CD4-positive, alpha-beta memory T cell (primary cell): ENCODE measurements at regions not wholly inside any gene's neighbourhood (a gene's known extent, or its start where the extent isn't known, plus 50 kb on each side); places are given as distances from the start of the nearest gene placed in this dataset.

Experiments used
- CTCF ChIA-PET: fragments of 350-600 bp; sonication (Branson Sonifier 250); formaldehyde crosslinking; loops from one replicate; lab custom pipeline; 2021; ENCODE audit warnings: inconsistent platforms; ENCODE audit not compliant: partially characterized antibody; lab: Charles Lee
- POLR2A ChIA-PET: fragments of 350-600 bp; sonication (Branson Sonifier 250); formaldehyde crosslinking; loops from one replicate; lab custom pipeline; 2021; ENCODE audit not compliant: partially characterized antibody; lab: Charles Lee
- DNase-seq, 5 donors: peaks; one replicate each; pipeline versions ENCODE4 v3.0.0 to v3.0.0-alpha.2; 2020 to 2022; ENCODE audit warnings: mixed read lengths in 1 of 5
- H3K27ac ChIP-seq: one replicate; pipeline ENCODE4 v1.7.0; 2013; ENCODE audit warnings: low read depth, low read length
- H3K27me3 ChIP-seq: 2 replicates; pipeline ENCODE4 v1.7.0; 2013; ENCODE audit warnings: mild to moderate bottlenecking, low read length, moderate library complexity; ENCODE audit not compliant: insufficient read depth
- H3K36me3 ChIP-seq: 2 replicates; pipeline ENCODE4 v1.7.0; 2013; ENCODE audit warnings: mild to moderate bottlenecking, low read length, moderate library complexity; ENCODE audit not compliant: insufficient read depth
- H3K4me1 ChIP-seq: 2 replicates; pipeline ENCODE4 v1.7.0; 2013; ENCODE audit warnings: mild to moderate bottlenecking, low read length, moderate library complexity; ENCODE audit not compliant: insufficient read depth
- H3K4me3 ChIP-seq, 2 donors: one replicate each; pipeline ENCODE4 v1.7.0; 2013; ENCODE audit warnings: low read length in 2 of 2, mild to moderate bottlenecking in 1 of 2
- H3K9me3 ChIP-seq, 2 donors: one replicate each; pipeline ENCODE4 v1.7.0; 2013; ENCODE audit warnings: low read length in 2 of 2, control low read depth in 1 of 2; ENCODE audit not compliant: control insufficient read depth in 1 of 2
- H3K27ac Mint-ChIP-seq, 7 donors: one replicate each; pipeline ENCODE4 v1.8.0; 2020 to 2021; ENCODE audit warnings: mixed read lengths in 7 of 7, mild to moderate bottlenecking in 6 of 7, inconsistent platforms in 3 of 7, moderate library complexity in 3 of 7
- H3K27me3 Mint-ChIP-seq, 2 donors: one replicate each; pipeline ENCODE4 v1.8.0; 2020 to 2021; ENCODE audit warnings: mixed read lengths in 2 of 2
- H3K36me3 Mint-ChIP-seq, 2 donors: one replicate each; pipeline ENCODE4 v1.8.0; 2020 to 2021; ENCODE audit warnings: mixed read lengths in 2 of 2, inconsistent platforms in 1 of 2, mild to moderate bottlenecking in 1 of 2
- H3K4me1 Mint-ChIP-seq, 4 donors: one replicate each; pipeline ENCODE4 v1.8.0; 2020 to 2021; ENCODE audit warnings: mixed read lengths in 4 of 4, mild to moderate bottlenecking in 1 of 4
- H3K4me3 Mint-ChIP-seq, 8 donors: one replicate each; pipeline ENCODE4 v1.8.0; 2020 to 2021; ENCODE audit warnings: mixed read lengths in 8 of 8, mild to moderate bottlenecking in 7 of 8, moderate library complexity in 6 of 8, inconsistent platforms in 3 of 8
- H3K9me3 Mint-ChIP-seq, 8 donors: one replicate each; pipeline ENCODE4 v1.8.0; 2020 to 2021; ENCODE audit warnings: mixed read lengths in 8 of 8, mild to moderate bottlenecking in 5 of 8, inconsistent platforms in 3 of 8, moderate library complexity in 1 of 8
- intact Hi-C: fragments of 100-400 bp; cut with micrococcal nuclease; formaldehyde crosslinking; loops from one replicate; pipeline ENCODE4 v1.15.1; 2023

DNA sequence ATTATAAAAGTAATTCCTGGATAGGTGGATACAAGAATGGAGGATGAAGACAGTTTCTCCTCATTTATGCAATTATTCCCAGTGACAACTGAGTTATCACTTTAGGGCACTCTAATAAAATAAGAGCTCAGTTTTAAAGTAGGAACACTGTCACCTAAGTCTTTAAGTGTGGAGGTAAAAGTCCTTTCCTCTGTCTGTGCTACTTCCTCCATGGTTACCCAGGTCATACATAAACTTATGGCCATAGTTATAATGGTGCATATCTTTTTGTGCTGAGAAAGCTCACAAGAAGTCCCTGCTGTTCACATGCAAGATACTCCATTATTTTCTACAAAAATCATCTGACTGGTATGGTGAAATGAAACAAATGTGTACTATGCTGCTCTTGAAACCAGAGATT is 1093.6 kb downstream of the IGSF11 start:
- no peak overlapping the region for H3K4me3 ChIP-seq
- no peaks in the 10 kb centered on the region for H3K4me1 Mint-ChIP-seq
- H3K4me1 ChIP-seq = no peaks in the 10 kb centered on the region
- H3K9me3 ChIP-seq = no peaks in the 10 kb centered on the region
- CTCF ChIA-PET = interaction anchor here (1.4 kb wide), 1 partner anchor 16 kb away, joined by 4 read pairs; no protein-coding TSS in a partner anchor
- H3K36me3 Mint-ChIP-seq = no peaks in the 10 kb centered on the region
- intact Hi-C loops = no loop called here
- H3K27ac ChIP-seq = no peak overlapping the region
- DNase-seq = no peak
- POLR2A ChIA-PET = no interaction called here
- no peaks in the 10 kb centered on the region for H3K27me3 Mint-ChIP-seq
- H3K9me3 Mint-ChIP-seq = peaks cover 3 to 14% (median 9%) of the 10 kb centered on the region in 8 donors
- no peaks in the 10 kb centered on the region for H3K36me3 ChIP-seq
- H3K27me3 ChIP-seq = no peaks in the 10 kb centered on the region
- no peak overlapping the region for H3K27ac Mint-ChIP-seq
- H3K4me3 Mint-ChIP-seq = no peak overlapping the region

DNA sequence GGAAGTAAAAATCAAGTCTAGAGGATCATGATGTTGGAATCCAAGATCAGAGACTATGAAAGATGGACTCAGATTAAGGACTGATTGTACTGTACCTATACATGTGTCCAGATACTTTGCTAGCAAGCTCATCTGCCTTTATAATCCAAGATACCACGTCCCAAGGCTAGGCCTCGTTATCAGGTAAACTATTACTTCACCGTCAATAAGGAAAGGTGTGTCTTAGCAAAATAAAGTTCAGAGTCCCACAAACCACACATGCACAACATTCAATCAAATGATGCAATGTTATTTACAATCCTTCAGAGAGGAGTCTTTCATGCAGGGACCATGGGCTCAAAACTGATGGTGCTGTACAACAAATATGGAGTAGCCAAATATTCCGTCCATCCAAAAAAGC is 1092.9 kb downstream of the IGSF11 start:
- POLR2A ChIA-PET = no interaction called here

DNA sequence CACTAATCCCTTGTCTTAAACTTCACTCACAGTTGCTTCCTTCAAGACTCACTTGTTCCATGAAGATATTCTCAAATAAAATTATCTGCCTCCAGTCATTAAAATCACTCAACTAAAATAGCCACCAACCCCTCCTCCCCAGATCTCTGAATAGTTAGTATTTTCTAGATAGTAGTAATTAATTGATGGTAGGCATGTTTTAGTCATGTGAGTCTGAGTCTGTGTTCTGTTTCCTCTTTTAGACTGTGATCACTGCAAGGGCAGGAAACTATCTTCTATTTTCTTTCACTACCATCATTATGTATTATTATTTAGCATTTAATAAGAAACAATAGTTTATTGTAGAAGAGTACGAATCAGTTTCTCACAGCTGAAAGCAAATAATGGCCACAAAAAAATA is 1080.5 kb downstream of the IGSF11 start:
- DNase-seq = no peak
- H3K4me1 ChIP-seq = no peaks in the 10 kb centered on the region
- no peaks in the 10 kb centered on the region for H3K36me3 Mint-ChIP-seq
- no peaks in the 10 kb centered on the region for H3K27me3 Mint-ChIP-seq
- H3K9me3 Mint-ChIP-seq = peaks cover 0 to 9% (median 1%) of the 10 kb centered on the region in 8 donors
- H3K9me3 ChIP-seq = no peaks in the 10 kb centered on the region
- intact Hi-C loops = no loop called here
- H3K27me3 ChIP-seq = no peaks in the 10 kb centered on the region
- H3K27ac Mint-ChIP-seq = no peak overlapping the region
- CTCF ChIA-PET = no interaction called here
- H3K4me3 ChIP-seq = no peak overlapping the region
- H3K27ac ChIP-seq = no peak overlapping the region
- H3K4me1 Mint-ChIP-seq = no peaks in the 10 kb centered on the region
- POLR2A ChIA-PET = no interaction called here
- H3K36me3 ChIP-seq = no peaks in the 10 kb centered on the region
- H3K4me3 Mint-ChIP-seq = no peak overlapping the region

More for the DNA sequence above, 1092.9 kb downstream of the IGSF11 start:
- H3K9me3 Mint-ChIP-seq = peaks cover 3 to 14% (median 8%) of the 10 kb centered on the region in 8 donors
- H3K27me3 Mint-ChIP-seq = no peaks in the 10 kb centered on the region
- H3K27ac ChIP-seq = no peak overlapping the region
- no peaks in the 10 kb centered on the region for H3K4me1 Mint-ChIP-seq
- no peak for DNase-seq
- no peaks in the 10 kb centered on the region for H3K36me3 ChIP-seq
- no peak overlapping the region for H3K27ac Mint-ChIP-seq
- no peak overlapping the region for H3K4me3 ChIP-seq
- CTCF ChIA-PET = no interaction called here
- intact Hi-C loops = no loop called here
- no peaks in the 10 kb centered on the region for H3K9me3 ChIP-seq
- H3K36me3 Mint-ChIP-seq = no peaks in the 10 kb centered on the region
- no peaks in the 10 kb centered on the region for H3K27me3 ChIP-seq
- H3K4me1 ChIP-seq = no peaks in the 10 kb centered on the region
- no peak overlapping the region for H3K4me3 Mint-ChIP-seq

DNA sequence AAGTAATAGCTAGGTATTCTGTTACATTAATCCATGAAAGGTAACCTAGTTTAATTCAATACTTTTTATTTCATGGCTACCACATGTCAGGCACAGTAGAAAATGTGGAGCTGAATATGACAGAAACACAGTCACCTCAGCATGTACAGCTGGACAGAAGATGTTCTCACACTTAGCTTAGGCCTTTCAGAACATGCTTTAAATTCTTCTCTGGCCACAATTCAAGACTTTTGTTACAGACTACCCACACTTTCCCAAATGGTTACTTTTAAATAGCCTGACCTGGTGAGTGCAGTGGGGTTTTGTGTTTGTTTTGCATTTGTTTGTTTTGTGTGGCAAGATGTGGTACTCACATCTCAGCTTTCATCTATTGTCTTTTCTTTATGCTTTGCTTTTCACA is 1079.5 kb downstream of the IGSF11 start:
- H3K27me3 Mint-ChIP-seq = no peaks in the 10 kb centered on the region
- intact Hi-C loops = no loop called here
- H3K36me3 ChIP-seq = no peaks in the 10 kb centered on the region
- no peak overlapping the region for H3K27ac Mint-ChIP-seq
- no peaks in the 10 kb centered on the region for H3K9me3 ChIP-seq
- H3K36me3 Mint-ChIP-seq = no peaks in the 10 kb centered on the region
- no peak overlapping the region for H3K4me3 ChIP-seq
- CTCF ChIA-PET = no interaction called here
- DNase-seq = no peak
- no peak overlapping the region for H3K4me3 Mint-ChIP-seq
- no peaks in the 10 kb centered on the region for H3K27me3 ChIP-seq
- no peaks in the 10 kb centered on the region for H3K4me1 Mint-ChIP-seq
- H3K4me1 ChIP-seq = no peaks in the 10 kb centered on the region
- peaks cover 0 to 6% (median 1%) of the 10 kb centered on the region in 8 donors for H3K9me3 Mint-ChIP-seq
- H3K27ac ChIP-seq = no peak overlapping the region
- POLR2A ChIA-PET = no interaction called here

DNA sequence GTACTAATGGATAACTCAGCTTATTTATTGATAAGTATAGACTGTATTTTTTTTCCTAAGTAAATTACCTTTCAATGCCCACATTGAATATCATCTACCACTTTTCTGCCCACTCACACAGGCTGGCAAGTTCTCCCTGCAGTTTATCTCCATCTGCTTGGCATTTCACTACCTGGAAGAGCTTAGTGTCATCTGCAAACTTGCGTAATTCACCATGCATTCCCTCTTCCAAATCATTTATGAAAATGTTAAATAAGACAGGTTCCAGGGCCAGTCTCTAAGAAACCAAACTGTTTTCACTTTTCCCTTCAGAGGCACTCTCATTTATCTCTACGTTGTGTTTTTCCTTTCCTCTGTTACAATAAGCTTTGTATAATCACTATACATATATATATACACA is 1076.6 kb downstream of the IGSF11 start:
- Mint-ChIP-seq H3K27me3 (no peaks in the 10 kb centered on the region), H3K36me3 (no peaks in the 10 kb centered on the region), H3K27ac (no peak overlapping the region), H3K4me1 (no peaks in the 10 kb centered on the region), H3K4me3 (no peak overlapping the region), H3K9me3 (peaks cover 0 to 6% (median 1%) of the 10 kb centered on the region in 8 donors)
- no peak for DNase-seq
- POLR2A ChIA-PET = no interaction called here
- Histone ChIP-seq H3K4me1 (no peaks in the 10 kb centered on the region), H3K27me3 (no peaks in the 10 kb centered on the region), H3K36me3 (no peaks in the 10 kb centered on the region), H3K4me3 (no peak overlapping the region), H3K9me3 (no peaks in the 10 kb centered on the region), H3K27ac (no peak overlapping the region)
- intact Hi-C loops = no loop called here
- CTCF ChIA-PET = no interaction called here

DNA sequence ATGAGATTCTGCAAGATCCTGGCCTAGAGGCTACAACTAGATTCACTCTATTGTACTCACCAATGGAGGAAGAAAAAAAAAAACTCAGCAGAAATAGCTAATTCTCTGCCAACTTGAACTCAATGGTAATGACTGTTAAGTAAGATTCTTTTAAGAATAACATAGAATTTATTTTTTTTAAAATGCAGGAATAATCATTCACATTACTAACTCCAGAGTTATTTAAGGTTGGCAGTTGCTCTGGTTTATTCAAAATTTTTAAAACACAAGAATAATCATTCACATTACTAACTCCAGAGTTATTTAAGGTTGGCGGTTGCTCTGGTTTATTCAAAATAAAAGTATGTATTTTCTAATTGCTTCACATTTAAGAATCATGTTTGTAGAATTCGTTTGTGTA is 1071.9 kb downstream of the IGSF11 start:
- H3K4me3 ChIP-seq = no peak overlapping the region
- Mint-ChIP-seq H3K36me3 (no peaks in the 10 kb centered on the region), H3K4me1 (no peaks in the 10 kb centered on the region), H3K27me3 (no peaks in the 10 kb centered on the region), H3K9me3 (peaks cover 0 to 6% (median 0%) of the 10 kb centered on the region in 8 donors), H3K4me3 (no peak overlapping the region), H3K27ac (no peak overlapping the region)
- CTCF ChIA-PET = no interaction called here
- no peaks in the 10 kb centered on the region for H3K36me3 ChIP-seq
- no peaks in the 10 kb centered on the region for H3K4me1 ChIP-seq
- H3K27ac ChIP-seq = no peak overlapping the region
- DNase-seq = no peak
- no peaks in the 10 kb centered on the region for H3K27me3 ChIP-seq
- intact Hi-C loops = no loop called here
- no peaks in the 10 kb centered on the region for H3K9me3 ChIP-seq
- POLR2A ChIA-PET = no interaction called here

DNA sequence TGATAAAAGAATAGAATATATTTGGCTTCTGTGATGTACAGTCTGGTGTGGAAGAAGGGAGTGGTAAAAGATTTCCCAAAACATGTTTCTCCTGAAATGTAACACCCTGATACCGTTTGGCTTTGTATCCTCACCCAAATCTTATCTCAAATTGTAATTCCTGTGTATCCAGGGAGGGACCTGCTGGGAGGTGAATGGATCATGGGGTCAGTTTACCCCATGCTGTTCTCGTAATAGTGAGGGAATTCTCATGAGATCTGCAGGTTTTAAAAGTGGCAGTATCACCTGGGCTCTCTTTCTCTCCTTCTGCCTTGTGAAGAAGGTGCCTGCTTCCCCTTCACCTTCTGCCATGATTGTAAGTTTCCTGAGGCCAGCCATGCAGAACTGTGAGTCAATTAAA is 1070.8 kb downstream of the IGSF11 start:
- intact Hi-C loops = no loop called here
- POLR2A ChIA-PET = no interaction called here
- no peaks in the 10 kb centered on the region for H3K9me3 ChIP-seq
- H3K27me3 ChIP-seq = no peaks in the 10 kb centered on the region
- no peak overlapping the region for H3K4me3 ChIP-seq
- H3K36me3 Mint-ChIP-seq = no peaks in the 10 kb centered on the region
- no peaks in the 10 kb centered on the region for H3K27me3 Mint-ChIP-seq
- no peak overlapping the region for H3K27ac ChIP-seq
- no peak for DNase-seq
- H3K27ac Mint-ChIP-seq = no peak overlapping the region
- H3K4me3 Mint-ChIP-seq = no peak overlapping the region
- no peaks in the 10 kb centered on the region for H3K4me1 Mint-ChIP-seq
- peaks cover 0 to 4% (median 0%) of the 10 kb centered on the region in 8 donors for H3K9me3 Mint-ChIP-seq
- no peaks in the 10 kb centered on the region for H3K4me1 ChIP-seq
- H3K36me3 ChIP-seq = no peaks in the 10 kb centered on the region
- CTCF ChIA-PET = no interaction called here

DNA sequence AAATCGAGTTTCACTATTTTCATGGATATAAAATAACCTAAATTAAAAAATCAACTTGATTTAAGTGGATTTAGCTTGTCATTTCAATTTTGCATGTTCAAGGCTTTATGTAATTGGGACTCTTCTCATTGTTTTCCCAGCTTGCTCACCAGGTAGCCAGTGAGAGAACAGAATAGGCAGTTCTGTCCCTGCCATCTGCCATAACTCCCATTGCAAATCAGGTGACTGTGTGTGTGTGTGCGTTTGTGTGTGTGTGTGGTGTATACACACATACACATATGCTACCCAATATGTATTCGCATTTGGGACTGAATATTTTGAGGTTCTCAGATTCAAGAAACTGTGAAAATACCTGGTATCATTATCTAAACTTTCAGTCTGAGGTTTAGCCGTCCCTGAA is 1069.8 kb downstream of the IGSF11 start:
- no peak overlapping the region for H3K4me3 Mint-ChIP-seq

More for the DNA sequence above, 1069.8 kb downstream of the IGSF11 start:
- DNase-seq = no peak
- H3K9me3 ChIP-seq = no peaks in the 10 kb centered on the region
- ChIA-PET CTCF (no interaction called here), POLR2A (no interaction called here)
- intact Hi-C loops = no loop called here
- no peaks in the 10 kb centered on the region for H3K27me3 ChIP-seq
- Mint-ChIP-seq H3K27ac (no peak overlapping the region), H3K27me3 (no peaks in the 10 kb centered on the region), H3K4me1 (no peaks in the 10 kb centered on the region), H3K36me3 (no peaks in the 10 kb centered on the region), H3K9me3 (peaks cover 0 to 2% (median 0%) of the 10 kb centered on the region in 8 donors)
- no peaks in the 10 kb centered on the region for H3K4me1 ChIP-seq
- H3K36me3 ChIP-seq = no peaks in the 10 kb centered on the region
- no peak overlapping the region for H3K4me3 ChIP-seq
- H3K27ac ChIP-seq = no peak overlapping the region
